Activated CD4-positive, alpha-beta T cell treated with anti-CD3 and anti-CD28 coated beads for 36 hours (primary cell): ENCODE measurements at regions not wholly inside any gene's neighbourhood (a gene's known extent, or its start where the extent isn't known, plus 50 kb on each side); places are given as distances from the start of the nearest gene placed in this dataset.

Source experiments
- ATAC-seq: fragments of 200-7000 bp; cut with Tn5 transposase; one replicate; pipeline ENCODE4 v1.10.0; 2021; ENCODE audit warnings: mild to moderate bottlenecking, moderate library complexity
- CTCF ChIA-PET: fragments of 350-600 bp; sonication (Branson Sonifier 250); formaldehyde crosslinking; loops from one replicate; lab custom pipeline; 2021; ENCODE audit warnings: antibody characterized with exemption; lab: Charles Lee
- POLR2A ChIA-PET: fragments of 350-600 bp; sonication (Branson Sonifier 250); formaldehyde crosslinking; loops from one replicate; lab custom pipeline; 2021; ENCODE audit warnings: antibody characterized with exemption, inconsistent platforms; lab: Charles Lee
- DNase-seq: peaks from one replicate; pipeline ENCODE4 v3.0.0-alpha.2; 2020
- H3K27ac Mint-ChIP-seq: one replicate; pipeline ENCODE4 v1.8.0; 2021; ENCODE audit warnings: mixed read lengths
- H3K27me3 Mint-ChIP-seq: one replicate; pipeline ENCODE4 v1.8.0; 2021; ENCODE audit warnings: mixed read lengths
- H3K36me3 Mint-ChIP-seq: one replicate; pipeline ENCODE4 v1.8.0; 2021; ENCODE audit warnings: low read depth, mixed read lengths
- H3K4me1 Mint-ChIP-seq: one replicate; pipeline ENCODE4 v1.8.0; 2021; ENCODE audit warnings: mixed read lengths
- H3K4me3 Mint-ChIP-seq: one replicate; pipeline ENCODE4 v1.8.0; 2021; ENCODE audit warnings: mild to moderate bottlenecking, moderate library complexity, mixed read lengths
- H3K9me3 Mint-ChIP-seq: one replicate; pipeline ENCODE4 v1.8.0; 2021; ENCODE audit warnings: low read depth, mixed read lengths
- intact Hi-C, 2 experiments: fragments of 100-400 bp; cut with DNase I in 1 of 2; cut with micrococcal nuclease in 1 of 2; formaldehyde crosslinking; loops; one replicate each; pipeline versions ENCODE4 v1.14.2 to v1.15.1; 2022 to 2024; cut with DNase I, micrococcal nuclease

DNA sequence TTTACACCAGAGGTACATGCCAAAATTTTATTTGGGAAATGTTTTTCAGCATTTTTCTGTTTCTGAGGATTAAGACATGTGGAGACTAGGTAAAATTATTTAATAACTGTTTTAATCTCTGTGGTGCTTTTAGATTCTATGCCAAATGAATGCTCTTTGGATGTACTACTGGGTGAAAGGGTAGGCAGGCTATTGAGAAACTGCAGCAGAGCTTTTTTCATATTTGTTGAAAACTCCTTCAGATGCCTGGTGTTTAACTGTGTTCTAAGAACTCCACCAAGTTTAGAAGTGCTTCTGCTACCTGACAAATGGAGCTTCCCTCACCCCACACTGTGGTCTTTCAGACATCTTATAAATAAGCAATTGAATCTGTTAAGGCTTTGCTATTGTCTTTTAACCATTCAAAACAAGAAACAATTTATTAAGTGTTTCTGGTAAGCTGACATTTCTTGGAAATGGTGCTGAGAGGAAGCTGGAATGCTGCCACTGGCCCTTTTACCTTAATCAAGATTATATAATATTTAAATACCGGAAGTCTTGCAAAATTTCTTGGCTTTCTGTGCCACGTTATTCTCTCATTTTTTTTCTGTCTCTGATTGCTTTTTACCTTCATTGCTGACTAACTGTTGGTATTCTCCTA lies 51.2 kb upstream of the CYSLTR1 start:
- no peak for DNase-seq
- ATAC-seq = no peak
- peaks cover 14% of the 10 kb centered on the region for H3K4me1 Mint-ChIP-seq
- H3K9me3 Mint-ChIP-seq = peaks cover 2% of the 10 kb centered on the region
- ChIA-PET CTCF (no interaction called here), POLR2A (no interaction called here)
- H3K36me3 Mint-ChIP-seq = no peaks in the 10 kb centered on the region
- no peaks in the 10 kb centered on the region for H3K27me3 Mint-ChIP-seq
- intact Hi-C loops = loop anchor here (5.0 kb wide), 3 partner anchors 41 to 139 kb away; no protein-coding TSS in a partner anchor
- no peak overlapping the region for H3K4me3 Mint-ChIP-seq
- H3K27ac Mint-ChIP-seq = no peak overlapping the region
